ENCODE measurements at regions not wholly inside any gene's neighbourhood (a gene's known extent, or its start where the extent isn't known, plus 50 kb on each side); places are given as distances from the start of the nearest gene placed in this dataset.

- Histone ChIP-seq H2BK120ac (ENCODE audit: low read depth, low read length) (no peak overlapping the region), H3K27me3 (ENCODE audit: control insufficient read depth, insufficient read depth, low read length) (no peaks in the 10 kb centered on the region), H4K5ac (ENCODE audit: low read depth, low read length) (no peak overlapping the region), H3K23ac (ENCODE audit: low read depth, low read length) (no peak overlapping the region), H4K20me1 (ENCODE audit: insufficient read depth, low read length) (no peaks in the 10 kb centered on the region), H3K4me1 (ENCODE audit: control insufficient read depth, insufficient read depth, low read length) (no peaks in the 10 kb centered on the region), H2AFZ (replicated peaks; ENCODE audit: low read length, poor library complexity) (no peak overlapping the region), H2BK15ac (ENCODE audit: low read depth, low read length) (no peak overlapping the region), H3K4me3 (ENCODE audit: insufficient read depth, low read depth, low read length) (no peak overlapping the region), H3K9ac (ENCODE audit: low read depth, low read length) (no peak overlapping the region), H3K14ac (replicated peaks; ENCODE audit: low read depth, low read length) (no peak overlapping the region), H2BK5ac (ENCODE audit: low read depth, low read length, poor library complexity, severe bottlenecking) (no peak overlapping the region), H4K91ac (ENCODE audit: insufficient read depth, low read depth, low read length) (no peak overlapping the region), H3K56ac (ENCODE audit: extremely low read depth, insufficient read depth, low read length) (no peak overlapping the region), H3K9me3 (ENCODE audit: control insufficient read depth, insufficient read depth, low read length) (no peaks in the 10 kb centered on the region), H3K79me1 (ENCODE audit: low read depth in 1 of 2, low read length in 2 of 2) (no peaks in the 10 kb centered on the region), H3K18ac (ENCODE audit: low read depth, low read length) (no peak overlapping the region), H3K36me3 (ENCODE audit: control insufficient read depth, insufficient read depth, low read length) (no peaks in the 10 kb centered on the region), H2BK20ac (ENCODE audit: low read depth, low read length) (no peak overlapping the region), H3K9me1 (ENCODE audit: insufficient read depth, low read length) (no peaks in the 10 kb centered on the region), H3K4me2 (ENCODE audit: low read depth, low read length) (no peak overlapping the region), H3K27ac (ENCODE audit: insufficient read depth, low read length) (no peak overlapping the region), H3K4ac (ENCODE audit: low read depth, low read length) (no peak overlapping the region), H2AK5ac (ENCODE audit: low read depth, low read length) (no peak overlapping the region), H2AK9ac (replicated peaks; ENCODE audit: low read depth, low read length, poor library complexity) (no peak overlapping the region), H4K8ac (ENCODE audit: low read depth in 2 of 2, low read length in 2 of 2) (no peak overlapping the region)
- no TSS peak for BruUV-seq (replicated peaks)
- CTCF ChIA-PET = no interaction called here
- POLR2A ChIA-PET (ENCODE audit: unreplicated experiment) = no interaction called here
- DNase-seq = no peak
- dilution Hi-C loops (cut with HindIII; ENCODE audit: low sequenced_read_pairs, unreplicated experiment) = no loop called here
- 100% methylated on average over 1 of the region's 36 CpGs; no CpG with 5 or more reads in 1 of the 2 experiments for WGBS, 2 experiments (ENCODE audit: extremely low coverage in 2 of 2, insufficient read length in 1 of 2)
- TF ChIP-seq NFE2L2 (IDR thresholded peaks at IDR 0.05; ENCODE audit: low read depth, low read length) (no peak), BHLHE40 (IDR thresholded peaks at IDR 0.05; ENCODE audit: low read depth, low read length) (no peak), MXI1 (IDR thresholded peaks at IDR 0.05; ENCODE audit: borderline replicate concordance, low read depth, low read length) (no peak), SMC3 (IDR thresholded peaks at IDR 0.05; ENCODE audit: low read depth, low read length) (no peak), RCOR1 (IDR thresholded peaks at IDR 0.05; ENCODE audit: insufficient replicate concordance, low read length) (no peak), MAZ (IDR thresholded peaks at IDR 0.05; ENCODE audit: borderline replicate concordance, low read depth, low read length) (no peak), RAD21 (IDR thresholded peaks at IDR 0.05; ENCODE audit: low read length) (no peak), CEBPB (IDR thresholded peaks at IDR 0.05; ENCODE audit: low read depth, low read length) (no peak), ELK1 (IDR thresholded peaks at IDR 0.05; ENCODE audit: borderline replicate concordance, low read depth, low read length) (no peak), USF2 (IDR thresholded peaks at IDR 0.05; ENCODE audit: low read depth, low read length) (no peak), MAFK (IDR thresholded peaks at IDR 0.05; ENCODE audit: low read depth, low read length) (no peak), CHD1 (IDR thresholded peaks at IDR 0.05; ENCODE audit: low read depth, low read length) (no peak), FOS (IDR thresholded peaks at IDR 0.05; ENCODE audit: low read depth, low read length) (no peak), CTCF (conservative IDR thresholded peaks at IDR 0.05; ENCODE audit: low read depth, low read length) (no peak)
- intact Hi-C loops (cut with micrococcal nuclease) = no loop called here
- in situ Hi-C loops (cut with MboI; ENCODE audit: low sequenced_read_pairs) = no loop called here
- no peak for ATAC-seq (ENCODE audit: low read depth)
Measured at GRCh38 chr13:63741029-63741813, 2325.6 kb upstream of the PCDH20 start.
